Activated CD4-positive, alpha-beta T cell treated with anti-CD3 and anti-CD28 coated beads, Interleukin-2, amount 50 U/mL, for 16 hours (primary cell): ENCODE measurements at regions not wholly inside any gene's neighbourhood (a gene's known extent, or its start where the extent isn't known, plus 50 kb on each side); places are given as distances from the start of the nearest gene placed in this dataset.
A peak's percentile ranks its signal among the peaks of the same experiment; 100 is the strongest.
"Not testable (repeated sequence)": the region's sequence is repeated elsewhere in the genome, so short reads cannot be mapped to it uniquely, and the experiment has no call there.

ENCODE experiments used
- DNase-seq: peaks from one replicate; pipeline ENCODE4 v3.0.0-alpha.2; 2020

DNA sequence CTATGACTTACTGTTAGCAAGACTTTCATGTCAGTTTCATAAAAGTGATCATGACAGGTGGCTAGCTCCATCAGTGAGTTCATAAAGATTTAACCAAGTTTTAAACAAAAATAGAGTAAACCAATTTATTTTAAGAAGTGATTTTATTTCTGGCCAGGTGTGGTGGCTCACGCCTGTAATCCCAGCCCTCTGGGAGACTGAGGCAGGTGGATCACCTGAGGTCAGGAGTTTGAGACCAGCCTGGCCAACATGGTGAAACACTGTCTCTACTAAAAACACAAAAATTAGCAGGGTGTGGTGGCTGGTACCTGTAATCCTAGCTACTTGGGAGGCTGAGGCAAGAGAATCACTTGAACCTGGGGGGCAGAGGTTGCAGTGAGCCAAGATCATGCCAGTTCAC, 111.4 kb upstream of the MAP2 start:
- not testable (repeated sequence) for DNase-seq

DNA sequence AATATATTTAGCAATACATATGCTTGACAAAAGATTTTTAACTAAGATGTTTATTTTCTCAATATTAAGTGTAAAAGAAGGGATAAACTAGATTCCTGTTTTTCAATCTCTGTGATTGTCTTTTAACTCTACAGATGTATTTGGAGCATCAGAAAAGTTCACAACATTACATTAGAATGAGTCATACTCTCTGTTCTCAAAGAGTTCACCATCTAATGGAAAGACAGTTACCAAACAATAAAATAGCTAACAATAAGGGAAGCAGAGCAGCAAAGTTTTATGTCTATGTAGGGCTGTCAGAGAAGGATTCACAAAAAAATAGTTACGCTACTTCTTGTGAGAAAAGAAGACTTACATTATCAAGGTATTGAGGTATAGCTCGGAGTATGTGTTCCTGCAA, 109.2 kb upstream of the MAP2 start:
- no peak for DNase-seq

DNA sequence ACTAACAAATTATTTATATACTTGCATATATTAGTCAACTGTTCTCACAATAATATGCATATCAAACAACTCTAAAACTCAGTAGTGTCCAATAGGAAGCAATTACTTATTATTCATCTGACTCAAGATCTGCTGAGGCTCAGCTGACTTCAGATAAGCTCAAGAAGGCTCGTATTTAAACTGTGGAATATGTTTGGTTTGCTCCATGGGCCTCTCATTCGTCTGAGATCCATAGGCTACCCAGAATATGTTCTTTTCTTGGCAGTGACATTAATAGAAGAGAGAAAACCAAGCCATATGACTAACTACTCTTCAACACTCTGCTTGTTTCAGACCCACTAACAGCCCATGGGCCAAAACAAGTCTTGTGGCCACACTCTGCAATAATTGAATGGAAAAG, 107.7 kb upstream of the MAP2 start:
- DNase-seq = no peak

DNA sequence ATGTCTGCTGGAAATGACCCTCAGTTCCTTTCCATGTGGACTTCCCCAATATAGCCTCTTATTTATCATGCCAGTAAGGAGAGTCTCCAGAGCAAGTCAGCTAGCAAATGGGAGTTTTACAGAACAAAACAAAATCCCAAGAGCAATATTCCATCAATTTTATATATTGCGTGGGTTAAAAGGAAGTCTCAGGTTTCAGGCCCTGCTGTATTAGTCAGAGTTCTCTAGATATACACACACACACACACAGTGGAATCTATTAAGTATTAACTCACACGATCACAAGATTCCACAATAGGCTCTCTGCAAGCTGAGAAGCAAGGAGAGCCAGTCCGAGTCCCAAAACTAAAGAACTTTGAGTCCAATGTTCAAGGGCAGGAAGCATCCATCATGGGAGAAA, 102.8 kb upstream of the MAP2 start:
- DNase-seq = no peak

GRCh38 chr2:209321581-209321980, 102.3 kb upstream of the MAP2 start:
- DNase-seq = no peak

DNA sequence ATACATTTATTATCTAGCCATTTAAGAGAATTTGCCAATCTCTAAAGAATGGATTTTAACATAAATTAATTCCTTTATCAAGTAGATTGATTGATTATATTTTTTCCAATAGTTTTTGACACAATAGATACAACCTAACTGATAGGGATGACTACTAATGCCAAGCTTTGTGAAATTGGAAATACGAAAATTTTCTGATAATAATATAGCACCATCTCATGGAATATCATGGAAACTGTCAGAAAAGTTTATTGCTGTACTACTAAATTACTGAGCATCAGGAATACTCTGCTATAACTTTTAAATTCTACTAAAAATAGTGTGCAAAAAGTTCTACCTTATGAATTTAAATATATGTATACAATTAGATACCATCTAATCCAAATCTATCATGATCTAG, 101.8 kb upstream of the MAP2 start:
- DNase-seq = no peak

- DNase-seq = no peak
Measured at GRCh38 chr2:209322905-209323512, 100.8 kb upstream of the MAP2 start.

DNA sequence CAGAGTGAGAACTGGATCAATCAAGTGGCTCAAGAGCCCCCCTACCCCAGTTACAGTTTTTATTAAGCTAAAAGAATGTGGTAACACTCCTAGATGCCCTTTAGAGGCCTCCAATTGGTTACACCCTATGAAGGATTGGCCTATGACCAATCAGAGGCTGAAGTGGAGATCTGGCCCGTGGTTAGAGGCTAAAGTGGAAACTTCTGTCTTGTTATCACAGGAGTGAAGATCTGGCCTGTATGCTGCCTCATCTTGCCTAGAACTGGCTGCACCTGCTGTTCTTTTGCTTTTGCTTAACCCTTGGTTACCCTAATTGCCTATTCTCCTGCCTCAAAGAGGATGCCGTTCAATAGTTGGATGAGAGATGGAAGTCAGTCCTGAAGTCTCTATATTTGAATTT, 100.1 kb upstream of the MAP2 start:
- no peak for DNase-seq

GRCh38 chr2:209324281-209324680, 99.6 kb upstream of the MAP2 start:
- DNase-seq = no peak

DNA sequence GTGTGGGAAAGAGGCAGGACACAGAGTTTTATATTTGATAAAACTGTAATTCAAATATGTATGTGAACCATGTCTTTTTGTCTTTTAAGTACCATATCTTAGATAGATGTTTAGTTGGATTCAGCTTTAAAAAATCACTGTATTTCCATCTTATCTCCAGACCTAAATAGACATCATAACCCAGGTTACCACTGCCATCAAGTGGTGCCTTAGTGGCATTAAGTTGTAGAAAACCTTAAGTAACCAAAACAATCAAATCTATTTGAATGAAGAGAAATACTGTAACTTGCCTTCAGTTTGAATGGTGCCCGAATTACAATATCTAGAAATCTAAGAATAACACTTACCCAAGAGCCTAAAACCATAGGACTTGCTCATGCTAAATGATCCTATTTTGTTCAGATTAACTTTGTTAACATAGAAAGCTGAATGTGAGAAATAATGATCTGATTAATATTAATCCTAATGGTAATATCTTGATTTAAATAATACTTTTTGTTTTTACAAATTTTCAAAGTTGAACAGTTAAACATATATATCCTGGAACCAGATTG, 92.5 kb upstream of the MAP2 start:
- peak; percentile 2 for DNase-seq

DNA sequence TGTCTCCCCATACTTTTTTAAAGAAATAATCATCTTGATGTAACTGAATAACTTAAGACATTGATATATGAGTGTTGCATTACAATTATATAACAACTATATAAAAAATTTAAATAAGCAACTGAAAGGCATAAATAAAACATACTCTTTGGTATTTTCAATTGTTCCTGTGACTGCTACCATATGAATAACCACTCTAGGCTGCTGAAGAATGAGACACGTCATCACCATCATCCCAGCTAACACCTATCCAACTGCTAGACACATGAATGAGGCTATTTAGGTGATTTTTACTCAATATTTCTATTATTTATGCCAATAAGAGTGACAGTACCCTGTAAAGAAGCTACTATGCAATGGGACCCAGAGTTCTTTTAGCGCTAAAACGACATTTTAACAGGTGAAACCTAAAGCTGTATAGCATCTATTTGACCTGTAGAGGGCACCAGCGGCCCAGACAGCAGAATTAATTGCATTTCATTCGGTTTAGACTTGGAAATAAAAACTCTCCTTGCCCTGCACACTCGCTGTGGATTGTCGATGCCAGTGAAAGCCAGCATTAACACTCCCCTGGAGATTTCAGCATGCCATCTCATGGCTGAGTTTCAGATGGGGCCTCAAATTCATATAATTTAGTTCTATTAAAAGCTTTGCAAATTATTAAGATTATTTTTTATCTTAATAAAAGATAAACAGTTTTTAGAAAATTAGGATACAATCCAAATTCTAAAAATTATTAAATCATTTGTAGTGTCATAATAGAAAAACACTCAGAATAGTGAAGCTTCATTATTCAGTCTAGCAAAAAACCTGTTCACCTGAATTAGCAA, 89.4 kb upstream of the MAP2 start:
- peak; percentile 50 for DNase-seq

DNA sequence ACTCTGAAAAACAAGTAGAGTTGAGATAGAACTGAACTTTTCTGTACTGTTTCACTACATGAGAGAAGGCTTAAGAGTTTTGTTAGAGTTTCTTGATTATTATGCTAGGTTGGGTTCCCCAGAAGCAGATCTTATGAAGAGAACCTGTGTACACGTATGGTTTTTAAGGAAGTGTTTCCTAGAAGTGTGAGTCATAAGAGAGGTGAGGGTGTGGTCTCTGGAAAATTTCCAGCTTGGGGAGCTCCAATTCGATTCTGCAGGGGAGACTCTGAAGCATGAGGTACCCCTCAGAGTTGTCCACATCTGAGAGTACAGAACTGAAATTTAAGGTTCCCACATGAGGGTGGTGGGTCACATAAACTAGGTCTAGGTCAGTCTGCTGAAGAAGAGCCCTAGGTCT, 83.3 kb upstream of the MAP2 start:
- no peak for DNase-seq

- DNase-seq = no peak
Measured at GRCh38 chr2:209344349-209344748, 79.5 kb upstream of the MAP2 start.

- no peak for DNase-seq
Measured at GRCh38 chr2:209348433-209348832, 75.4 kb upstream of the MAP2 start.

GRCh38 chr2:209351636-209352035, 72.2 kb upstream of the MAP2 start:
- no peak for DNase-seq

GRCh38 chr2:209358992-209359391, 64.9 kb upstream of the MAP2 start:
- DNase-seq = no peak

- no peak for DNase-seq
Measured at GRCh38 chr2:209367075-209367747, 56.6 kb upstream of the MAP2 start.

DNA sequence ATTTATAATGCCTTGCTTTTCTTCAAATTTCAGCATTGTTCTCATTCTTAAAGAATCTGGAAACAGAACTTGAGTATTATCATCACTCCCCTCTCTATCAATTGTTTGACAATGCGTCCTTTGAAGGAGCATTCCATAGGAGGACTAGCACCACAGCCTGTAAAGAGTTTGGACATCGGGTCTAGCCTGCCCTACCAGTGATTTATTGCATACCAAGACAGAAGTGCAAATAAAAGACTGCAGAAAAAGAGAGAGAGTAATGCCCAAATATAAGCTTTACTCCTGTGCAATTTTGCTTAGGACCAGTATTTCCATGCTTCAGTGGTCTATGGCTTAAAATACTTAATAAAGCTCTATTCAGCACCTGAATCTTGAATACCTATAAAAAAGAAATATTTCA, 55.4 kb upstream of the MAP2 start:
- DNase-seq = no peak

- DNase-seq = peak; percentile 23
Measured at GRCh38 chr2:209368914-209369313, 54.9 kb upstream of the MAP2 start.

GRCh38 chr2:209369656-209370055, 54.2 kb upstream of the MAP2 start:
- DNase-seq = no peak

GRCh38 chr2:209371407-209371806, 52.4 kb upstream of the MAP2 start:
- DNase-seq = no peak
